ENCODE measurements at regions not wholly inside any gene's neighbourhood (a gene's known extent, or its start where the extent isn't known, plus 50 kb on each side); places are given as distances from the start of the nearest gene placed in this dataset.
"Not testable (repeated sequence)": the region's sequence is repeated elsewhere in the genome, so short reads cannot be mapped to it uniquely, and the experiment has no call there.

GRCh38 chr13:86579662-86580061 is 780.4 kb upstream of the SLITRK6 start:
- DNase-seq (ENCODE audit: low spot score) = no peak

GRCh38 chr13:86581706-86582105 is 782.5 kb upstream of the SLITRK6 start:
- DNase-seq (ENCODE audit: low spot score) = no peak

- no peak for DNase-seq (ENCODE audit: low spot score)
Measured at GRCh38 chr13:86584301-86584700, 785.1 kb upstream of the SLITRK6 start.

GRCh38 chr13:86585835-86586234 is 786.6 kb upstream of the SLITRK6 start:
- DNase-seq (ENCODE audit: low spot score) = no peak

GRCh38 chr13:86591862-86592261 is 792.6 kb upstream of the SLITRK6 start:
- DNase-seq (ENCODE audit: low spot score) = no peak

- no peak for DNase-seq (ENCODE audit: low spot score)
Measured at GRCh38 chr13:86601351-86601750, 802.1 kb upstream of the SLITRK6 start.

GRCh38 chr13:86606264-86606663 is 807.0 kb upstream of the SLITRK6 start:
- no peak for DNase-seq (ENCODE audit: low spot score)

- no peak for DNase-seq (ENCODE audit: low spot score)
Measured at GRCh38 chr13:86608701-86609100, 809.5 kb upstream of the SLITRK6 start.

- DNase-seq (ENCODE audit: low spot score) = no peak
Measured at GRCh38 chr13:86633346-86633745, 834.1 kb upstream of the SLITRK6 start.

- not testable (repeated sequence) for DNase-seq (ENCODE audit: low spot score)
Measured at GRCh38 chr13:86651171-86651570, 852.0 kb upstream of the SLITRK6 start.

- no peak for DNase-seq (ENCODE audit: low spot score)
Measured at GRCh38 chr13:86653009-86653408, 853.8 kb upstream of the SLITRK6 start.

- no peak for DNase-seq (ENCODE audit: low spot score)
Measured at GRCh38 chr13:86655561-86655960, 856.3 kb upstream of the SLITRK6 start.

- no peak for DNase-seq (ENCODE audit: low spot score)
Measured at GRCh38 chr13:86660090-86660489, 860.9 kb upstream of the SLITRK6 start.

- no peak for DNase-seq (ENCODE audit: low spot score)
Measured at GRCh38 chr13:86665842-86666241, 866.6 kb upstream of the SLITRK6 start.

- DNase-seq (ENCODE audit: low spot score) = no peak
Measured at GRCh38 chr13:86673931-86674431, 874.8 kb upstream of the SLITRK6 start.

- DNase-seq (ENCODE audit: low spot score) = no peak
Measured at GRCh38 chr13:86681223-86681622, 882.0 kb upstream of the SLITRK6 start.

- no peak for DNase-seq (ENCODE audit: low spot score)
Measured at GRCh38 chr13:86684402-86684801, 885.2 kb upstream of the SLITRK6 start.

GRCh38 chr13:86689911-86690310 is 890.7 kb upstream of the SLITRK6 start:
- no peak for DNase-seq (ENCODE audit: low spot score)

GRCh38 chr13:86692291-86692690 is 893.1 kb upstream of the SLITRK6 start:
- no peak for DNase-seq (ENCODE audit: low spot score)

- DNase-seq (ENCODE audit: low spot score) = peak; percentile 15
Measured at GRCh38 chr13:86710013-86710412, 910.8 kb upstream of the SLITRK6 start.

GRCh38 chr13:86710896-86711295 is 911.7 kb upstream of the SLITRK6 start:
- DNase-seq (ENCODE audit: low spot score) = no peak

GRCh38 chr13:86714495-86714894 is 915.3 kb upstream of the SLITRK6 start:
- no peak for DNase-seq (ENCODE audit: low spot score)

- DNase-seq (ENCODE audit: low spot score) = peak; percentile 32
Measured at GRCh38 chr13:86725105-86725504, 925.9 kb upstream of the SLITRK6 start.

- no peak for DNase-seq (ENCODE audit: low spot score)
Measured at GRCh38 chr13:86729206-86729605, 930.0 kb upstream of the SLITRK6 start.

- no peak for DNase-seq (ENCODE audit: low spot score)
Measured at GRCh38 chr13:86731987-86732386, 932.8 kb upstream of the SLITRK6 start.
